Body of pancreas (tissue), 4 donors: ENCODE measurements at regions not wholly inside any gene's neighbourhood (a gene's known extent, or its start where the extent isn't known, plus 50 kb on each side); places are given as distances from the start of the nearest gene placed in this dataset.

ENCODE experiments used
- CTCF ChIP-seq, 7 experiments: fragments of 450-650 bp in 4 of 7; fragments of 200-600 bp in 3 of 7; sonication (generic) in 3 of 7; IDR thresholded peaks; one replicate each; pipeline ENCODE4 v1.5.1; 2016 to 2019; ENCODE audit warnings: antibody characterized with exemption in 7 of 7
- POLR2A ChIP-seq, 3 donors: fragments of 450-650 bp; IDR thresholded peaks; one replicate each; pipeline ENCODE4 v1.6.1; 2016; ENCODE audit warnings: antibody characterized with exemption in 3 of 3, mild to moderate bottlenecking in 2 of 3

GRCh38 chr5:87042554-87042953, 225.1 kb upstream of the RASA1 start:
- TF ChIP-seq CTCF (IDR thresholded peaks at IDR 0.05): no peak
- TF ChIP-seq POLR2A (IDR thresholded peaks at IDR 0.05): no peak
